NCI-H146 treated with DMSO at 0.1 percent for 48 hours (cell line): ENCODE measurements at regions not wholly inside any gene's neighbourhood (a gene's known extent, or its start where the extent isn't known, plus 50 kb on each side); places are given as distances from the start of the nearest gene placed in this dataset.
"Not testable (repeated sequence)": the region's sequence is repeated elsewhere in the genome, so short reads cannot be mapped to it uniquely, and the experiment has no call there.

Experiments
- DNase-seq: peaks from one replicate; lab custom pipeline; 2025; ENCODE audit not compliant: unreplicated experiment; lab: John Stamatoyannopoulos, UW

DNA sequence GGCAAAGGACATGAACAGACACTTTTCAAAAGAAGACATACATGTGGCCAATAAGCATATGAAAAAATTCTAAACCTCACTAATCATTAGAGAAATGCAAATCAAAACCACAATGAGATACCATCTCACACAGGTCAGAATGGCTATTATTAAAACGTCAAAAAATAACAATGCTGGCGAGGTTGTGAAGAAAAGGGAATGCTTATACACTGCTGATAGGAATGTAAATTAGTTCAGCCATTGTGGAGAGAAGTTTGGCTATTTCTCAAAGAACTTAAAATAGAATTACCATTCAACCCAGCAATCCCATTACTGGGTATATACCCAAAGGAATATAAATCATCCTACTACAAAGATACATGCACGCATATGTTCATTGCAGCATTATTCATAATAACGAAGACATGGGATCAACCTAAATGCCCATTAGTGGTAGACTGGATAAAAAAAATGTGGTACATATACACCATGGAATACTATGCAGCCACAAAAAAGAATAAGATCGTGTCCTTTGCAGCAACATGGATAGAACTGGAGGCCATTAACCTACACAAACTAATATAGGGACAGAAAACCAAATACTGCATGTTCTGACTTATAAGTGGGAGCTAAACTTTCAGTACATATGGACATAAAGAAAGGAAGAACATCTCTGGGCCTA lies 101.7 kb downstream of the KLF5 start:
- not testable (repeated sequence) for DNase-seq

DNA sequence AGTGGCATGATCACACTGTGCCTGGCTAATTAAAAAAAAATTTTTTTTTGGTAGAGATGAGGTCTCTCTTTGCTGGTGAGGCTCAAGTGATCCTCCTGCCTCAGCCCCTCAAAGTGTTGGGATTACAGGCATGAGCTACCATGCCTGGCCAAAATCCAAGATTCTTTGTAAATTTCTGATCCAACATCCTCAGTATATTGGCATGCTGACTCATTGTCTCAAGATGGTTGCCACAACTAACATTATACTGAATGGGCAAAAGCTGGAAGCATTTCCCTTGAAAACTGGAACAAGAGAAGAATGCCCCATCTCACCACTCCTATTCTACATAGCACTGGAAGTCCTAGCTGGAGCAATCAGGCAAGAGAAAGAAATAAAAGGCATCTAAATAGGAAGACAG lies 100.0 kb downstream of the KLF5 start:
- DNase-seq, result no peak

GRCh38 chr13:73157031-73157430 lies 98.2 kb downstream of the KLF5 start:
- no peak for DNase-seq

GRCh38 chr13:73146707-73147106 lies 87.9 kb downstream of the KLF5 start:
- DNase-seq, result no peak

- DNase-seq, result peak; percentile 46
Measured at GRCh38 chr13:73142071-73142470, 83.3 kb downstream of the KLF5 start.

DNA sequence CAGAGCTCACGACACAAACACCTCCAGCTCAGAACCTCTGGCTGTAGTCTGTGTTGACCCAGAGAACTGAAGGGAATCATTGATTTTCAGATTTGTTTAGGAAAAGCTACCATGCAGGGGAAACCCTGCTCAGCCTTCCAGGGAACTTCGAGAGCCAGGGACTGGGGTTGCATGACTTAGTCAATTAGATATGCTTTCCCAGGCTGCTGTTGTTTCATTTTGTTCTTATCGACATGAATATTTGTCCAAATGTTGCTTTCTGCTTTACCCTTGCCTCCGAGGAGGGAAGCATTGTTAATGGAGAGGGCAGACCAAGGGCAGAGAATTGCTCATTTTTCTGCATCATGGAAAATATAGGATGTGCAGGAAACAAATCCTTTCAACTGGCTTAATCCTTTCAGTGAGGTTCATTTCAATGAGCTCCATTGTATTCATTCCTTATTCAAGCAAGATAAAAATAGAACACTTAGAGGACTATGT lies 82.5 kb downstream of the KLF5 start:
- DNase-seq, result peak; percentile 87

- DNase-seq, result no peak
Measured at GRCh38 chr13:73140801-73141200, 82.0 kb downstream of the KLF5 start.

DNA sequence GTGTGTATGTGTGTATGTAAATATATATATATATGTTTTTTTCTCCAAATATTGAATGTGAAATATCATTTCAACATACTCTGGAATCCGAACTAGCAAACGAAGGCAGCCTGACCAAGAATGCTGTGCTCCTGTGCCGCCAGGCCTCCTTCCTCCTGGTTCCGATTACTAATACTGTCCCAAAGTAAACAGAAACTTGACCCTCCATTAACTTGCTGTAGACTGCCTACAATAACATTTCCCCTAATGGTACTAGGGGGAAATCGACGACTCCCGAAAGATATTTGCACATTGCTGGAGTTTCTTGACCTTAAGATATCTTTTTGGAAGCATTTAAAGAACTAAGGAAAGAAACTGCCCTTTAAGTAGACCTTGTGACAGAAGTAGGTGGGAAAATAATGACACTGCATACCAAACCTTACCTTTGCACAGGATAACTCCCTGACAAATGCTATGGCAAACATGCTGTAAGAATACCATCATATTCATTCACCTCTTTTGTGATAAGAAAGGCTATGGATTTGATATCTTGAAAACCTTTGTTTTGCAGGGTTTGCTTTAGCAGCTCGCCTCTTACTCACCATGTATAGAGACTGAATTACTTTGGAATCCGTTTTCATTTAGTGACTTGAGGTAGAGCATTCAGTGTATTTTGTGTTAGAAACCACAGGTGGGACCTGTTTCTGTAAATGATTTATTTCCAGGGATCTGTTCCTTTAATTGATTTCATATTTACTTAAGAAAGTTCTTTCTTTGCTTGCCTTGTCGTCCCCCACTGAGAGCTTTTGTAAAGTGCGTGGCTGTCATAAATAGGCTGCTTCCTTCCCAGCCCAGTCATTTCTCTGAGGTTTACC lies 80.1 kb downstream of the KLF5 start:
- peak; percentile 89 for DNase-seq

DNA sequence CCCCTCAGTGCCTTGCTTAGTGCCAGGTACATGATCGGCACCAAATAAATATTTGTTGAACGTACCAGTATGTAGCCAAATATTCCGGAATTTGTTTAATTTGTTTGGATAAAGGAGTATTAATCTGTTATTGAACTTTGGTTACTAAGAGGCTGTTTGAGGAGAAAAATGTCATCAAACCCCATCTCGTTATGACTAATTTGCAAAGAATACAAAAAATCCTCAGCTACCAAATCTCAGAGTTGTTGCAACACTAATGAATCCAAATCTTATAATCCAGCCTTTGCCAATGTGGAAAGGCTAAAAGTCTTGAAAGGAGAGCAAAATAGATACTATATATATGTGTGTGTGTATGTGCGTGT lies 79.5 kb downstream of the KLF5 start:
- no peak for DNase-seq

GRCh38 chr13:73136776-73137175 lies 78.0 kb downstream of the KLF5 start:
- DNase-seq, result no peak

DNA sequence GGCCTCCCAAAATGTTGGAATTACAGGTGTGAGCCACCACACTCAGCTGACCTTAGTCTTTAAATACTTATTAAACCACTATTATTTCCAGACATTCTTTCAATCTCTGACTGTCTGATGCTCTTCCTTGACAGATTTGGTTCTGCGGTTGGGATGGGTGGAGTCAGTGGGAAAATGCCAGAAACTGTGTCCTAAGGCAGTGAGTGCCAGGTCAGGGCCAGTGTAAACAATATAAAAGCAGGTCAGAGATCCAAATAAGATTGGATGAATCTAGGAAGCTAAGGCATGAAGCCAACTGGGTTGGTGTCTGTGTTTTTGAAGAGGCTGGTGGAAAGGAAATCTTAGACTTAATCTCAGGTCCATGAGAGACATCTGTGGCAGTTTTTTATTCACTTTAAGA lies 74.7 kb downstream of the KLF5 start:
- no peak for DNase-seq

- no peak for DNase-seq
Measured at GRCh38 chr13:73131247-73131646, 72.4 kb downstream of the KLF5 start.

- no peak for DNase-seq
Measured at GRCh38 chr13:73129023-73129422, 70.2 kb downstream of the KLF5 start.
